HCEC 1CT (cell line): ENCODE measurements at regions not wholly inside any gene's neighbourhood (a gene's known extent, or its start where the extent isn't known, plus 50 kb on each side); places are given as distances from the start of the nearest gene placed in this dataset.
"Not testable (repeated sequence)": the region's sequence is repeated elsewhere in the genome, so short reads cannot be mapped to it uniquely, and the experiment has no call there.

Experiments used
- DNase-seq: peaks from one replicate; pipeline ENCODE4 v3.0.0-alpha.2; 2017

DNA sequence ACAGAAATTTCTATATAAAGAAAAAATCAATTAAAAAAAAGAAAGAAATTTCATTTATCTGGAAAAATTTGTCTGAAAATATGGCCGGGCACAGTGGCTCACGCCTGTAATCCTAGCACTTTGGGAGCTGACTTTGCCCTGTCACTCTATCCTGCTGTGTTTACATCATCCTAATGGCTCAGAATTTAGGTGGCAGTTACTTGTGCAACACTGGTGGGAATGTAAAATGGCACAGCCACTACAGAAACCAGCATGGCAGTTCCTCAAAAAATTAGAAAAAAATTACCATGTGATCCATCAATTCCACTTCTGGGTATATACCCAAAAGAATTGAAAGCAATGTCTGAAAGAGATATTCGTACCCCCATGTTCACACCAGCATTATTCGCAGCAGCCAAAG, 405.2 kb upstream of the AUTS2 start:
- DNase-seq = no peak

DNA sequence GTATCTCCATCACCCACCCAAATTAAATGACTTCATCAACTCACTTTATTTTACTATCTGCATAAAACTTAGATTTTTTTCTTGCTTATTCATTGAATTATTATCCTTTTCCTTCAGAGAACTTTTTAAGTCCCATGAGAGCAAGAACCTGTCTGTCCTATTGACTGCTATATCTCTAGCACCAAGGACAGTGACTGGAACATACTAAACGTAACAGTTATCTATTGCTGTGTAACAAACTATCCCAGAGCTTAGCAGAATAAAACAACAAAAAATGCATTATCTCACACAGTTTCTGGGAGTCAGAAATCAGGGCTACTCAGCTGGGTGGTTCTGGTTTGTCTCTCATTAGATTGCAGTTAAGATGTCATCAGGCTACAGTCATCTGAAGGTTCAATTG, 401.7 kb upstream of the AUTS2 start:
- DNase-seq = no peak

DNA sequence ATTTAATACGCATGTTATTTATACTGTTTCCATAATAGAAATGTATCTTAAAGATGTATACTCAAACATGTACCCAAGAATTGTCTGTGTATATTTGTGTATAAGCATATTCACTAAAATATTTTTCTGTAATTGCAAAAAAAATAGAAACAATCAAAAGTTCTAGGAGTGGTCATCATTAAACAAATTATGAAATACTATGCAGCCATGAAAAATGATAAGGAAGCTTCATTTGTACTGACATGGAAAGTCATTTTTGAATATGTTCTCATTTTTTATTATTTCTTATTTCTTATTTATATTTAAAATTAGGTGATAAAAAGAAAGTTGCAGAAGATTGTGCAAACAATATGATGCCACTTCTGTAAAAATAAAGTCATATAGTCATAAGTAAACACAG, 400.0 kb upstream of the AUTS2 start:
- DNase-seq = no peak

GRCh38 chr7:69199041-69199440, 399.2 kb upstream of the AUTS2 start:
- DNase-seq = no peak

DNA sequence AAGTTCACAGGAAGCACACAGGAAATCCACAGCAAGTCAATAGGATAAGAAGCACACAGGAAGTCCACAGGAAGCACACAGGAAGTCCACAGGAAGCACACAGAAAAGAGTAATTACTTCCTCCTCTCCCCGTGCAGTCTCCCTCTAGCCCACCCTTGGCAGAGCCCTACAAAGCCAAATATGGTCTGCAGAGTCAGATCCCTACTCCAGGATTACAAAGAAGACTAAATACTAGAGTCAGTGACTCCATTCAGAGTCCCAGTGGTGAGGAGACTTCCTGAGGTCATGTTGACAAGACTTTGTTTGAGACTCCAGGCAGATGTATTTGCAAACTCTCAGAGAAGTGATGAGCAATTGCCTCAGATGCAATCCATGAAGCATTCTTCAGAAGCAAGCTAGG, 398.6 kb upstream of the AUTS2 start:
- DNase-seq = no peak

- DNase-seq = no peak
These were observed 394.4 kb upstream of the AUTS2 start for GRCh38 chr7:69203871-69204270.

GRCh38 chr7:69204943-69205342, 393.3 kb upstream of the AUTS2 start:
- no peak for DNase-seq

- no peak for DNase-seq
These were observed 392.7 kb upstream of the AUTS2 start for GRCh38 chr7:69205581-69205980.

GRCh38 chr7:69208276-69208675, 390.0 kb upstream of the AUTS2 start:
- no peak for DNase-seq

GRCh38 chr7:69208848-69209247, 389.4 kb upstream of the AUTS2 start:
- no peak for DNase-seq

- DNase-seq = no peak
These were observed 386.9 kb upstream of the AUTS2 start for GRCh38 chr7:69211336-69211735.

DNA sequence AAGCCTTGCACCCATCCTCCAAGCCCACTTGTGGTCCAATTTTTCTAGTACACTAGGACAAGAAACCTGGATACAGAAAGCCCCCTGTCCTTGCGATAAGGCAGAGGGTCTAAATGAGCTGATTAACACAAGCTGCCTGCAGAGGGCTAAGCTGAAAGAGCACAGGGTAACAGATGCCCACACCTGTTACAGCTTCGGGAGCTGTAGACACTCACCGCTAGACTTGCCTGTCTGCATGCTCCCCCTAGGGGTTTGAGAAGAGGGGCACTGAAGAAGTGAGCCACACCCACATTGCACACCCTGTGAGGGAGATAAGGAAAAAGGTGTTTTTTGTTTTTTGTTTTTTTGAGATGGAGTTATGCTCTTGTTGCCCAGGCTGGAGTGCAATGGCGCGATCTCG, 386.5 kb upstream of the AUTS2 start:
- no peak for DNase-seq

DNA sequence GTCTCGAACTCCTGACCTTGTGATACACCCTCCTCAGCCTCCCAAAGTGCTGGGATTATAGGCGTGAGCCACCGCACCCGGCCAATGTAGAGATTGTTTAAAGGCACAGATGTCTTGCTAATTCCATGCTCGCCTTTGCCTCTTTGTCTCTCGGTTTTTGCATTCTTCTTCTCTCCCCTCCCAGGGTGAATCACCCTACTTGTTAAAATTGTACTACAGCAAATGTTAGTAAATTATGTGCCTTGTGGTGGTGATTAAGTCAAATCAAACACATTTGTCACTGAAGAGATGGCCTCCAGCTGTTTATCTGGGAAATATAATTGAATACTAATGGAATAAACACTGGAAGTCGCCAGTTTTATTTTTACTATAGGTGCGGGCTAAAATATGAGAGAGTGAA, 384.4 kb upstream of the AUTS2 start:
- DNase-seq = no peak

GRCh38 chr7:69215516-69215915, 382.8 kb upstream of the AUTS2 start:
- not testable (repeated sequence) for DNase-seq

DNA sequence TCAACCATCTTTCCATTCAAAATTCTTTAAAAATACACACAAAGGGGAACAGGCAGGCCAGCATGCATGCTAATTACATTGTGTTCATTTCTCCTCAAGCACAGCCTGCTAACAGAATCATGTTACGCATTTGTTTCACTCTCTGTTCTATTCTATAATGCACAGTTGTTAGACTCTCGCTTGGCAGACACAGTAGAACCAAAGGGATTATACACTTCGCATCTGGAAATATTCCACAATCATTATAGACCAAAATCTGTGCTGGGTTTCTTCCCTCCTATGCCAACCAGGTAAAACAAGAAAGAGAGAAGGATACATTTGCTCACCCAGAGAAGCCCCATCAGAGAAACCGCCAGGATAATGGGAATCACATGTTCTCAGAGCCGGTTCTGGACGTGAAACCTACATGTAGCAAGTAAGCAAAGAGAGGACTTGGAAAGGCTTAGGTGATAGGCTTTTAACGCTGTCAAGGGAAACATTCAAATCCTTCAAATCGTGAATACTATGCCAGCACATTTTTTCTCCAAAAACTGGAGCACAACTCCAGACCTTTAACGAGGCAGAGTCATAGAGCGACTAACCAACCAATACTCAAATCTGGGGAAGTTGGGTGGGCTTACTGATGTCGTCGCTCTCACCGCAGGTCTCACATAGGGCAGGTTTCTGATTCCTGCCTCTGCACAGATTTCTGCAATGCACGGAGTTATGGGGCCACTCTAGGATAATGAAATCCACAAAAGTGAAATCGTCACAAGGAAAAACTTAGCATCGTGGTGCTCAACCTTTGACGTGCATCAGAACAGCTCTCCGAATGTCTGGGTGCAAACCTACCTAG, 380.5 kb upstream of the AUTS2 start:
- DNase-seq = no peak

DNA sequence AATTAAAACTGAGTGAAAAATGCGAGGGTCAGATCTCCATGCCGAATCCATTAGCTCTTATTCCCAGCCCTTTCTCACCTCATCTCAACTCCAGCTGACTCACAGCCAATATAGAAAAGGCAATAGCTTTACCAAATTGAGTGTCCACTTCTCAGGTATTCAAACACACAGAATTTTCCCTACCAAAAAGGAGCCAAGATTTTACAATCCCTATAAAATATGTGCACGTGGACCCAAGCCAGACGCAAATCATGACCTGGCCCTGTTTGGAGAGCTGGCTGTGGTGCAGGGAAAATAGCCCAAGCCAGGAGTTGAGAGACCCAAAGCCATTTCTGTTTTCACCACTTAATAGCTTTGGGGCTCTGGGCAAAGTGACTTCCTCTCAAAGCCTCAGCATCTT, 379.7 kb upstream of the AUTS2 start:
- DNase-seq = no peak

DNA sequence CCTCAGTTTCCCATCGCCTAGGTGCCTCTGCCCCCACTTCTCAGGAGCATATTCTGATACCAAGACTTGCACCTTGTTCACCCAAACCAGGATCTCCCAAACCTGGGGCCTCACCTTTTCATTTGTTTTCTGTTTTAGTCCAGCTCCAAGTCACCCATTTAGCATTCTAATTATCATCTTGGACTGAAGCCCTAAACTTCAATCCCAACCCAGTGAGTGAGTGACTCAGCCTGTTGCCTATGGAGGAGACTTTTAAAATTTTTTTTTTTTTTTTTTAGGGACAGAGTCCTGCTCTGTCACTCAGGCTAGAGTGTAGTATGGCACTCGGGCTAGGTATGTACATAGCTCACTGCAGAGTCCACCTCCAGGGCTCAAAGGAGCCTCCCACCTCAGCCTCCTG, 378.9 kb upstream of the AUTS2 start:
- no peak for DNase-seq

- DNase-seq = no peak
These were observed 372.9 kb upstream of the AUTS2 start for GRCh38 chr7:69225259-69225943.

- no peak for DNase-seq
These were observed 370.0 kb upstream of the AUTS2 start for GRCh38 chr7:69228212-69228811.

DNA sequence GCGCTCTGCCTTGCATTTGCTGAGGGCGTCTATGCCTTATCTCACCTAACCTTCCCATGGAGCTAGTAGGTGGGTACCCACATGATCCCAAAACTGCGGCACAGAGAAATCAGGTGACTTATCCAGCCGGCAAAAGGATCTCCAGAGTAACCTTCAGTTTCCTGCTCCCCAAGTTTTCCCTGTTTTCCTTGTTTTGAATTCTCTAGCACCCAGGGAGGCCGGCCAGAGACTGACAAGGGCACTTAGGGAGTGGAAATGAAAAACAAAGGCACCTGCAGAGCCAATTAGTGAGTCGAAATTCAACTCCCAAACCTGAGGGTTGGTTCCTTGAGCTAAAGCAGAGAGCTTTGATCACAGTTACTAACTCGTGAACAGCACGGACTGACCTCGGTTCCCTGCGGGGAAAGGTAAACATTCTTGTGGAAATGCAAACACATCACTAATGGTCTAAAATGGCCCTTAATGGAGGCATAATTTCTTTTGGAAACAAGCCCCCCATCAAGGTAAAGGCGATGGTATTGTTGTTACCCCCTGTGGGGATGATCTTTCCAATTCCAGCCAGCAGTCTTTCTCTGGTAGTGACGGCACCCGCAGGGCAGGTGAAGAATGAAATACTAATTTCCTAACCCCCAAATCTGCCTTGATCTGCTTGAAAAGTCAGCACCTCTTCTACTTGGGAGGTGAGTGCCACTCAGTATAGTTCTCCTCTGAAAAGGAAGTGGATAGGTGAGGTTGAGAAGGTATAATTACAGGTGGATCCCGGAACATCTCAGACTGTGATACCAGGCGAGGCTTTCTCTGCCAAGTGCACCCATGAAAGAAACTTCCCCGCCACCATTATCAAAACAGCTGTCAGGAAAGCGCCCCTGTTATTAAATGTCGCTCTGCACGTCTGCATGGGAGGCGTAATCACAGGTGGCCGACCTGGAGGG, 365.6 kb upstream of the AUTS2 start:
- DNase-seq = no peak

GRCh38 chr7:69237541-69237940, 360.7 kb upstream of the AUTS2 start:
- DNase-seq = no peak

DNA sequence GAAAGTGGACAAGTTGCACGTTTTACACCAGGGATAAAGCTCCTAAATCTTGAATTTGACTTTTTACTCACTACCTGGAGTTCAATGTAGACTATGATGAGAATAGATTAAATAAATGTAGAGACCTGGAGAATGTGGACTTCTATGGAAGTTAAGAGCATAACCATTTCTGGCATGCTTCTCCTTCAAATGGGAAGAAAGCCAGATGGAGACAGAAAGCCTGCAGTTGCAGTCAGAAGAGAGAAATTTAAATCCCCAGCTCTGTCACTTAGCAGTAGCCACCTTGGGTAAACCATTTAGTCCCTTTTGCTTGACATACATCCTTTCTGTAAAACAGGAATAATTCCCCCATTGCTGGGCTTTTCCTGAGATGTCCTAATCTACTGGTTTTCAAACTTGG, 355.3 kb upstream of the AUTS2 start:
- DNase-seq = no peak

DNA sequence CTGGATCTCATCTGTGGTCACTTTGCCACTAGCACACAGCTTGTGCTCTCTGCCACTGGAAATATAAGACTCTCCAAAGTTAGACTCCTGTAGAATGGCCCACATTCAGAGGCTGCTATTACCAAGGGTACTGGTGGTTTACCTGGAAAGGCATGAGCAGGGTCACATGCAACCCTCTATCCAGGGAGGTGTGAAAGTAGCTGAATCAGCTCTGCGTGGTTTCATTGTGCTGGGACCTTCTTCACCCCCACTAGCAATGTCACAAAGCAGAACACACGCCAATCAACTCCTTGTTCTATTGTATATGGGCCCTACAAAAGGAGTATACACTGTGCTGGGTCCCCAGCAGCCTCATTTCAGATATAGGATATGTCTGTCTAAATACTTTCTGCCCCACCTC, 353.6 kb upstream of the AUTS2 start:
- DNase-seq = no peak
